A549 (cell line): ENCODE measurements at regions not wholly inside any gene's neighbourhood (a gene's known extent, or its start where the extent isn't known, plus 50 kb on each side); places are given as distances from the start of the nearest gene placed in this dataset.

Experiments used
- ATAC-seq, 2 experiments: fragments of 200-7000 bp in 1 of 2; fragments of >200 bp in 1 of 2; cut with Nextera tagmentation in 1 of 2; cut with Tn5 transposase in 1 of 2; 3 replicates each; pipeline versions ENCODE4 v1.8.0 to v1.9.1; 2018 to 2020; ENCODE audit warnings: mild to moderate bottlenecking in 1 of 2, moderate library complexity in 1 of 2
- CTCF ChIA-PET: fragments of 300-600 bp; sonication (Branson Sonifier 250); formaldehyde crosslinking; extraction: SDS; loops from one replicate; lab custom pipeline; 2021; ENCODE audit warnings: antibody characterized with exemption, inconsistent platforms; lab: Yijun Ruan, JAX
- POLR2A ChIA-PET: fragments of 350-600 bp; formaldehyde crosslinking; extraction: SDS; loops from one replicate; lab custom pipeline; 2021; ENCODE audit warnings: antibody characterized with exemption, inconsistent platforms; lab: Yijun Ruan, JAX
- DNase-seq, 2 experiments: peaks; one replicate each; pipeline versions ENCODE4 v3.0.0 to v3.0.0-alpha.2; 2011 to 2016; ENCODE audit warnings: low read depth in 1 of 2, low spot score in 1 of 2
- FAIRE-seq: peaks from 2 replicates; lab custom pipeline; 2011; peaks lifted over from hg19 to GRCh38; lab: Jason Lieb, UNC
- H3K27ac ChIP-seq, 2 experiments: fragments of >200 bp; sonication (Bioruptor Twin); formaldehyde crosslinking; 3 replicates each; pipeline ENCODE4 v1.5.1; 2016 to 2017
- H3K4me1 ChIP-seq: fragments of >200 bp; sonication (Bioruptor Twin); formaldehyde crosslinking; 3 replicates; pipeline ENCODE4 v1.6.1; 2016
- H3K4me2 ChIP-seq: fragments of >200 bp; sonication (Bioruptor Twin); formaldehyde crosslinking; 3 replicates; pipeline ENCODE4 v1.6.1; 2016
- H3K4me3 ChIP-seq: fragments of >200 bp; sonication (Bioruptor Twin); formaldehyde crosslinking; 3 replicates; pipeline ENCODE4 v1.5.1; 2016
- H3K9me3 ChIP-seq: fragments of >200 bp; sonication (Bioruptor Twin); formaldehyde crosslinking; 3 replicates; pipeline ENCODE4 v1.6.1; 2016
- BCL3 ChIP-seq: fragments of >200 bp; sonication (Bioruptor Twin); formaldehyde crosslinking; IDR thresholded peaks from 3 replicates; pipeline ENCODE4 v1.6.1; 2016
- CBX2 ChIP-seq: fragments of 200-600 bp; sonication (generic); IDR thresholded peaks from 2 replicates; pipeline ENCODE4 v1.6.1; 2016; ENCODE audit warnings: low read depth, mild to moderate bottlenecking, borderline replicate concordance
- EHMT2 ChIP-seq: fragments of 200-600 bp; sonication (generic); IDR thresholded peaks from 2 replicates; pipeline ENCODE4 v1.6.1; 2016; ENCODE audit warnings: antibody characterized with exemption, low read depth, mild to moderate bottlenecking, moderate library complexity
- FOSL2 ChIP-seq, 2 experiments: fragments of 450-650 bp in 1 of 2; fragments of >200 bp in 1 of 2; sonication (Bioruptor Twin) in 1 of 2; formaldehyde crosslinking; IDR thresholded peaks; 2 replicates each; pipeline versions ENCODE4 v1.5.0 to v1.6.1; 2016 to 2020; ENCODE audit warnings: mild to moderate bottlenecking in 1 of 2, moderate library complexity in 1 of 2
- HEYL ChIP-seq: fragments of 250-450 bp; sonication (Bioruptor Pico); IDR thresholded peaks from 2 replicates; pipeline ENCODE4 v1.8.0; 2021; ENCODE audit warnings: mild to moderate bottlenecking, moderate library complexity
- HOXA7 ChIP-seq: fragments of 250-450 bp; sonication (Bioruptor Pico); IDR thresholded peaks from 2 replicates; pipeline ENCODE4 v1.5.0; 2020; ENCODE audit warnings: mild to moderate bottlenecking, moderate library complexity
- JUN ChIP-seq, 2 experiments: fragments of >200 bp; sonication (Bioruptor Twin); formaldehyde crosslinking; IDR thresholded peaks; 2 replicates in 1 of 2; 3 replicates in 1 of 2; pipeline ENCODE4 v1.6.1; 2016 to 2017
- NR3C1 ChIP-seq: fragments of >200 bp; sonication (Bioruptor Twin); formaldehyde crosslinking; IDR thresholded peaks from 3 replicates; pipeline ENCODE4 v1.6.1; 2017
- RAD21 ChIP-seq, 2 experiments: fragments of >200 bp in 1 of 2; sonication (Bioruptor Twin) in 1 of 2; formaldehyde crosslinking in 1 of 2; IDR thresholded peaks in 1 of 2; conservative IDR thresholded peaks in 1 of 2; 2 replicates in 1 of 2; 3 replicates in 1 of 2; pipeline ENCODE4 v1.6.1; 2012 to 2018; ENCODE audit warnings: inconsistent platforms in 1 of 2
- RCOR1 ChIP-seq: fragments of 150-350 bp; IDR thresholded peaks from 2 replicates; pipeline ENCODE4 v1.6.1; 2014; ENCODE audit warnings: antibody characterized with exemption, low read length, low read depth
- SREBF2 ChIP-seq: fragments of 450-650 bp; IDR thresholded peaks from 2 replicates; pipeline ENCODE4 v1.6.1; 2014; ENCODE audit warnings: mild to moderate bottlenecking, moderate library complexity
- TFCP2L1 ChIP-seq: fragments of 250-450 bp; sonication (Bioruptor Pico); IDR thresholded peaks from 2 replicates; pipeline ENCODE4 v1.5.0; 2021; ENCODE audit warnings: mild to moderate bottlenecking
- TP53 ChIP-seq: fragments of 250-450 bp; sonication (Bioruptor Pico); IDR thresholded peaks from 2 replicates; pipeline ENCODE4 v1.5.0; 2021; ENCODE audit warnings: mild to moderate bottlenecking, moderate library complexity
- USF2 ChIP-seq: fragments of 450-650 bp; IDR thresholded peaks from 2 replicates; pipeline ENCODE4 v1.6.1; 2014; ENCODE audit warnings: antibody characterized with exemption
- ZC3H11A ChIP-seq: fragments of 450-650 bp; IDR thresholded peaks from 2 replicates; pipeline ENCODE4 v1.6.1; 2014; ENCODE audit warnings: antibody characterized with exemption, mild to moderate bottlenecking
- ZFP36 ChIP-seq: fragments of 450-650 bp; IDR thresholded peaks from 2 replicates; pipeline ENCODE4 v1.6.1; 2014; ENCODE audit warnings: borderline replicate concordance; ENCODE audit not compliant: partially characterized antibody
- ZSCAN20 ChIP-seq: fragments of 250-450 bp; sonication (Bioruptor Pico); IDR thresholded peaks from 2 replicates; pipeline ENCODE4 v1.8.0; 2022; ENCODE audit warnings: mild to moderate bottlenecking, moderate library complexity
- WGBS: methylation state at CpG from one replicate; pipeline ENCODE4 v1.1.6; 2017; ENCODE audit errors: missing lambda C conversion rate; 5-methylcytosine and 5-hydroxymethylcytosine counted together
- TF ChIP-seq, protein P1 (sequence below): fragments of 250-450 bp; sonication (Bioruptor Pico); IDR thresholded peaks from 2 replicates; pipeline ENCODE4 v1.5.0; 2021; ENCODE audit warnings: mild to moderate bottlenecking, moderate library complexity, borderline replicate concordance

DNA sequence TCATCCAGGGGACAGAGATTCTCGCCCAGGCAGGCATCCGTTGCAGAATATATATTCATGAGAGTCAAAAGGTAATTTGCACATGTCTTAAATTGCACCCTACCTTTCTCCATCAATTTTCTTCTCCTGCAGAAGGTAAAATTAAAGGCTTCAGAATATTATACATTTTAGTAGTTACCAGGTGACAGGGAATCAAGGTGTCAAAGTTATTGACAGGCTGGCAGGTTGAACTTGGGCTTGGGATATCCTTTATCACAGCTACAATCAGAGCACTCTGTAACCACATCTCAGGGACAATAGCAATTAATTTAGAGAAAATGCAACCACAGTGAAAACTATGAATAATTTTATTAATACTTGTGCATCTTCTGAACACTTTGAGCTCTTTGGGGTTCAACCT is 66.9 kb upstream of the GSC start:
- no peak overlapping the region for H3K27ac ChIP-seq
- H3K4me3 ChIP-seq = no peak overlapping the region
- ChIA-PET POLR2A (no interaction called here), CTCF (no interaction called here)
- no peak for ATAC-seq
- no peak for DNase-seq
- WGBS = 19% methylated on average over 2 of the region's 2 CpGs
- no peaks in the 10 kb centered on the region for H3K4me1 ChIP-seq
- H3K9me3 ChIP-seq = no peaks in the 10 kb centered on the region
- H3K4me2 ChIP-seq = no peak overlapping the region
- TF ChIP-seq HEYL (CRISPR knock-in tag) (no peak), JUN (IDR thresholded peaks at IDR 0.05) (no peak), NR3C1 (no peak), RCOR1 (no peak), ZFP36 (no peak), HOXA7 (CRISPR knock-in tag) (no peak), ZC3H11A (no peak), ZSCAN20 (CRISPR knock-in tag) (no peak), BCL3 (no peak)
- TF ChIP-seq, protein P1, sequence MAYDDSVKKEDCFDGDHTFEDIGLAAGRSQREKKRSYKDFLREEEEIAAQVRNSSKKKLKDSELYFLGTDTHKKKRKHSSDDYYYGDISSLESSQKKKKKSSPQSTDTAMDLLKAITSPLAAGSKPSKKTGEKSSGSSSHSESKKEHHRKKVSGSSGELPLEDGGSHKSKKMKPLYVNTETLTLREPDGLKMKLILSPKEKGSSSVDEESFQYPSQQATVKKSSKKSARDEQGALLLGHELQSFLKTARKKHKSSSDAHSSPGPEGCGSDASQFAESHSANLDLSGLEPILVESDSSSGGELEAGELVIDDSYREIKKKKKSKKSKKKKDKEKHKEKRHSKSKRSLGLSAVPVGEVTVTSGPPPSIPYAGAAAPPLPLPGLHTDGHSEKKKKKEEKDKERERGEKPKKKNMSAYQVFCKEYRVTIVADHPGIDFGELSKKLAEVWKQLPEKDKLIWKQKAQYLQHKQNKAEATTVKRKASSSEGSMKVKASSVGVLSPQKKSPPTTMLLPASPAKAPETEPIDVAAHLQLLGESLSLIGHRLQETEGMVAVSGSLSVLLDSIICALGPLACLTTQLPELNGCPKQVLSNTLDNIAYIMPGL (CRISPR knock-in tag) = no peak
- TF ChIP-seq, all 56 proteins: peak for 0
- FAIRE-seq = no peak

- Histone ChIP-seq H3K4me1 (no peaks in the 10 kb centered on the region), H3K9me3 (no peaks in the 10 kb centered on the region), H3K27ac (no peak overlapping the region), H3K4me2 (no peak overlapping the region), H3K4me3 (no peak overlapping the region)
- ChIA-PET CTCF (interaction anchor here (1.0 kb wide), 1 partner anchor 10 kb away, joined by 3 read pairs; no protein-coding TSS in a partner anchor), POLR2A (no interaction called here)
- WGBS = 49% methylated on average over 5 of the region's 5 CpGs
- FAIRE-seq (no peak), DNase-seq (no peak), ATAC-seq (no peak)
- TF ChIP-seq TFCP2L1 (CRISPR knock-in tag) (no peak), CBX2 (no peak), SREBF2 (no peak), FOSL2 (IDR thresholded peaks at IDR 0.05) (no peak), FOSL2 (CRISPR knock-in tag; IDR thresholded peaks at IDR 0.05) (no peak), EHMT2 (no peak)
- TF ChIP-seq, protein P1 (CRISPR knock-in tag) = no peak
Observed at GRCh38 chr14:94833633-94834032, 63.7 kb upstream of the GSC start.

DNA sequence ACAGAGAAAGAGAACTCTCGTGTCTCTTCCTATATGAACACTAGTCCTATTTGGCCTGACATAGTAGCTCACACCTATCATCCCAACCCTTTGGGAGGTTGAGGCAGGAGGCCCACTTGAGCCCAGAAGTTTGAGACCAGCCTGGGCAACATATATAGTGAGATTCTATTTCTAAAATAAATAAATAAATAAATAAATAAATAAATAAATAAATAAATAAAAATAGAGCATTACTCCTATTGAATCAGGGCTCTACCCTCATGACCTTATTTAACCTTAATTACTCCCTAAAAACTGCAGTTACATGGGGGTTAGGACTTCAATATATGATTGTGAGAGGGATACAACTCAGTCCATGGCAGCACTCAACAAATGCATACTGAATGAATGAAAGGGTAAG is 61.2 kb upstream of the GSC start:
- ChIA-PET POLR2A (no interaction called here), CTCF (interaction anchor here (0.6 to 1.5 kb wide), 3 partner anchors 9 to 557 kb away, joined by 3 to 6 read pairs (median 5); no protein-coding TSS in a partner anchor)
- DNase-seq (no peak), ATAC-seq (no peak), FAIRE-seq (no peak)
- TF ChIP-seq RAD21 (conservative IDR thresholded peaks at IDR 0.05 in 1 of 2, IDR thresholded peaks at IDR 0.05 in 1 of 2) (no peak), USF2 (no peak), TP53 (no peak), ZC3H11A (peak; percentile 62)
- H3K9me3 ChIP-seq = no peaks in the 10 kb centered on the region
- H3K4me1 ChIP-seq = no peaks in the 10 kb centered on the region
- H3K27ac ChIP-seq = no peak overlapping the region
- no peak overlapping the region for H3K4me3 ChIP-seq
- 13% methylated on average over 1 of the region's 1 CpG for WGBS
- no peak overlapping the region for H3K4me2 ChIP-seq
